Activated naive CD4-positive, alpha-beta T cell treated with anti-CD3 and anti-CD28 coated beads, Interleukin-2, amount 10 ng/mL, durations not matched to agents 7 days and 5 days (primary cell): ENCODE measurements at regions not wholly inside any gene's neighbourhood (a gene's known extent, or its start where the extent isn't known, plus 50 kb on each side); places are given as distances from the start of the nearest gene placed in this dataset.
A peak's percentile ranks its signal among the peaks of the same experiment; 100 is the strongest.

Source experiments
- CTCF ChIA-PET: fragments of 350-600 bp; sonication (Branson Sonifier 250); formaldehyde crosslinking; loops from one replicate; lab custom pipeline; 2021; ENCODE audit warnings: antibody characterized with exemption; lab: Charles Lee
- DNase-seq: peaks from one replicate; pipeline ENCODE4 v3.0.0-alpha.2; 2020
- H3K27ac Mint-ChIP-seq: one replicate; pipeline ENCODE4 v1.8.0; 2021; ENCODE audit warnings: mild to moderate bottlenecking, moderate library complexity, mixed read lengths
- H3K27me3 Mint-ChIP-seq: one replicate; pipeline ENCODE4 v1.8.0; 2021; ENCODE audit warnings: mild to moderate bottlenecking, mixed read lengths
- H3K36me3 Mint-ChIP-seq: one replicate; pipeline ENCODE4 v1.8.0; 2021; ENCODE audit warnings: mixed read lengths
- H3K4me1 Mint-ChIP-seq: one replicate; pipeline ENCODE4 v1.8.0; 2021; ENCODE audit warnings: mixed read lengths
- H3K4me3 Mint-ChIP-seq: one replicate; pipeline ENCODE4 v1.8.0; 2021; ENCODE audit warnings: mild to moderate bottlenecking, moderate library complexity, mixed read lengths
- H3K9me3 Mint-ChIP-seq: one replicate; pipeline ENCODE4 v1.8.0; 2021; ENCODE audit warnings: mixed read lengths

GRCh38 chr21:14697769-14698168 lies 151.7 kb upstream of the SAMSN1 start:
- no peak for DNase-seq
- peaks cover 3% of the 10 kb centered on the region for H3K9me3 Mint-ChIP-seq
- H3K27ac Mint-ChIP-seq = no peak overlapping the region
- H3K27me3 Mint-ChIP-seq = no peaks in the 10 kb centered on the region
- H3K4me3 Mint-ChIP-seq = no peak overlapping the region
- CTCF ChIA-PET = interaction anchor here (1.2 kb wide), 1 partner anchor 10 kb away, joined by 3 read pairs; no protein-coding TSS in a partner anchor
- no peaks in the 10 kb centered on the region for H3K4me1 Mint-ChIP-seq
- no peaks in the 10 kb centered on the region for H3K36me3 Mint-ChIP-seq

GRCh38 chr21:14694817-14695216 lies 148.7 kb upstream of the SAMSN1 start:
- no peak overlapping the region for H3K27ac Mint-ChIP-seq
- no peak overlapping the region for H3K4me3 Mint-ChIP-seq
- CTCF ChIA-PET = no interaction called here
- H3K9me3 Mint-ChIP-seq = peaks cover 4% of the 10 kb centered on the region
- peaks cover 1% of the 10 kb centered on the region for H3K36me3 Mint-ChIP-seq
- no peak for DNase-seq
- peaks cover 9% of the 10 kb centered on the region for H3K4me1 Mint-ChIP-seq
- H3K27me3 Mint-ChIP-seq = no peaks in the 10 kb centered on the region

GRCh38 chr21:14693997-14694396 lies 147.9 kb upstream of the SAMSN1 start:
- DNase-seq = no peak
- no peak overlapping the region for H3K27ac Mint-ChIP-seq
- peaks cover 9% of the 10 kb centered on the region for H3K4me1 Mint-ChIP-seq
- peaks cover 7% of the 10 kb centered on the region for H3K36me3 Mint-ChIP-seq
- no peaks in the 10 kb centered on the region for H3K27me3 Mint-ChIP-seq
- H3K4me3 Mint-ChIP-seq = no peak overlapping the region
- H3K9me3 Mint-ChIP-seq = peaks cover 3% of the 10 kb centered on the region
- CTCF ChIA-PET = interaction anchor here (1.0 kb wide), 1 partner anchor 18 kb away, joined by 3 read pairs; no protein-coding TSS in a partner anchor

DNA sequence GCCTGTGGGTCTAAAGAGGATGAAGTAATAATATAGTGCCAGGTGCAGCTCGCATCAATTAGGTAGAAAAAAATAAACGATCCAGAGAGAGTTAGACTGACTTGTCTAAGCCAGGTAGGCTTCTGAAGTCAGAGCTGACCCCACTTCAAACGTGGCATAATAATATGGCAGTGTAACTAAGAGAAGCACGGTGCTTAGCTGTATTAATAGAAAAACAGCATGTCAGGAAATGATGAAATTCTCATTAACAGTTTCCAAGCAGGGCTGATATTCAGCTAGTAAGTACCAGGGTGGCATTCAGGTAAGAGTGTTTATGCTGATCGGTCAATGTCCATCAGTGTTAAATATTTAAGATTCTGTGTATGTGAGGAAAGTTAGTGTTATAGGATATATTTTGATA lies 145.8 kb upstream of the SAMSN1 start:
- CTCF ChIA-PET = interaction anchor here (0.8 kb wide), 1 partner anchor 167 kb away, joined by 3 read pairs; no protein-coding TSS in a partner anchor
- H3K27me3 Mint-ChIP-seq = no peaks in the 10 kb centered on the region
- no peak overlapping the region for H3K27ac Mint-ChIP-seq
- no peak overlapping the region for H3K4me3 Mint-ChIP-seq
- H3K9me3 Mint-ChIP-seq = peaks cover 3% of the 10 kb centered on the region
- DNase-seq = no peak
- H3K36me3 Mint-ChIP-seq = peaks cover 7% of the 10 kb centered on the region
- H3K4me1 Mint-ChIP-seq = peaks cover 15% of the 10 kb centered on the region

GRCh38 chr21:14690886-14691285 lies 144.8 kb upstream of the SAMSN1 start:
- H3K27ac Mint-ChIP-seq = no peak overlapping the region
- DNase-seq = no peak
- H3K4me3 Mint-ChIP-seq = no peak overlapping the region
- H3K36me3 Mint-ChIP-seq = peaks cover 7% of the 10 kb centered on the region
- H3K9me3 Mint-ChIP-seq = peaks cover 3% of the 10 kb centered on the region
- CTCF ChIA-PET = no interaction called here
- peaks cover 23% of the 10 kb centered on the region for H3K4me1 Mint-ChIP-seq
- no peaks in the 10 kb centered on the region for H3K27me3 Mint-ChIP-seq

DNA sequence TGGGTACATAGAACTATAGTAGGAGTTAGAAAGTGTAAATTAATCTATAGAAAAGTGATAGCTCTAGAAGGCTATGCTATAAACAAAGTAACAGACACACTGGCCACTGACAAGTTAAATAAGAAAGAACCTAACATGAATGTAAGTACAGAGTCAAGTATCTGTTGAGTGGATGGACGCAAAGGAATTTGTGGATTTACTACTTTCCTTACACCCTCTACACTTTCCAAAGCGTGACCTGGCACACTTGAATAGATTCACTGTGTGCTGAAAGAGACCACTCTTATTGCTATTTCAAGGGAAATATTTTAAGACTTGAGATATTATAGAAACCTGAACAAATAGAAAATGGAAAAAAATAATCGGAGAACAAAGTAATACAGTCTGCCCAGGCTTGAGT lies 142.8 kb upstream of the SAMSN1 start:
- H3K27ac Mint-ChIP-seq = no peak overlapping the region
- H3K4me1 Mint-ChIP-seq = peaks cover 36% of the 10 kb centered on the region
- H3K4me3 Mint-ChIP-seq = no peak overlapping the region

DNA sequence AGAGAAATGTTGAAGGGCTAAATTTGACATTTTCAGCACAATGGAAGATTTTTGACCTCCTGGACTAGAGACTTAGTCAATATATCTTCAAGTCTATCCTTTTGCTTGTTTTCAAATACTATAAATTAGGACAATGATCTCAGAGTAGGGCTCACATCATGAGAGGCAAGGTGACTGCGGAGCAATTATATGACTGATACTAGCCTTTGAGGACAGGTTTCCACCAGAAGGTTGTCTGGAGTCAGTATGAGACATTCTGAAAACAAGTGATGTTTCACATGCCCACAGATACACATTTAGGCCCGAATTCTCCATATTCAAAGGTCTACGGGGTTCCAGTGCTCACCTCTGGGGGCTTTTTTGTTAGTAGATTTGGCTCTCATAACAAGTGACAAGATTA lies 142.3 kb upstream of the SAMSN1 start:
- no peak overlapping the region for H3K27ac Mint-ChIP-seq
- peaks cover 37% of the 10 kb centered on the region for H3K4me1 Mint-ChIP-seq
- CTCF ChIA-PET = interaction anchor here (0.6 to 1.4 kb wide), 3 partner anchors 10 to 35 kb away, joined by 3 to 4 read pairs (median 3); no protein-coding TSS in a partner anchor
- H3K36me3 Mint-ChIP-seq = peaks cover 11% of the 10 kb centered on the region
- peaks cover 5% of the 10 kb centered on the region for H3K9me3 Mint-ChIP-seq
- no peaks in the 10 kb centered on the region for H3K27me3 Mint-ChIP-seq
- H3K4me3 Mint-ChIP-seq = no peak overlapping the region
- no peak for DNase-seq

More for the DNA sequence above, 142.8 kb upstream of the SAMSN1 start:
- Mint-ChIP-seq H3K27me3 (no peaks in the 10 kb centered on the region), H3K36me3 (peaks cover 11% of the 10 kb centered on the region), H3K9me3 (peaks cover 5% of the 10 kb centered on the region)
- no peak for DNase-seq
- CTCF ChIA-PET = no interaction called here

DNA sequence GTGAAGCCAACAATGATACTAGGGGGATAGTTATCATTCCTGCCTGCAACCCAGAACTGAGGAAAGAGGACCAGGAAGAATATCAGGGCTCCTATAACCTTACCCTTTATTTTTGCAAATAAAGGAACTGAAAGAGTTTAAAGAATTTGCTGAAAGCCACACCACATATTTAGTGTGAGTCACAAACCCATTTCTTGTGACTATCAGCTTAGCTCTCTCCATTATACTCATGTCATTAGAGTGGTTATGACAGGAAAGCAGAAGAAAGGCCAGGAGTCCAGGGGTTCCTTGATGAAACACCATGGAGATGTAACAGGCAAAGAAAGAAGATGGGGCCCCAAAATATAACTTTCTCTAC lies 141.1 kb upstream of the SAMSN1 start:
- no peaks in the 10 kb centered on the region for H3K27me3 Mint-ChIP-seq
- peaks cover 42% of the 10 kb centered on the region for H3K4me1 Mint-ChIP-seq
- no peak overlapping the region for H3K4me3 Mint-ChIP-seq
- no peak for DNase-seq
- CTCF ChIA-PET = interaction anchor here (1.1 to 1.4 kb wide), 2 partner anchors 11 to 240 kb away, joined by 3 to 4 read pairs; no protein-coding TSS in a partner anchor
- H3K9me3 Mint-ChIP-seq = peaks cover 5% of the 10 kb centered on the region
- H3K27ac Mint-ChIP-seq = no peak overlapping the region
- H3K36me3 Mint-ChIP-seq = peaks cover 11% of the 10 kb centered on the region

DNA sequence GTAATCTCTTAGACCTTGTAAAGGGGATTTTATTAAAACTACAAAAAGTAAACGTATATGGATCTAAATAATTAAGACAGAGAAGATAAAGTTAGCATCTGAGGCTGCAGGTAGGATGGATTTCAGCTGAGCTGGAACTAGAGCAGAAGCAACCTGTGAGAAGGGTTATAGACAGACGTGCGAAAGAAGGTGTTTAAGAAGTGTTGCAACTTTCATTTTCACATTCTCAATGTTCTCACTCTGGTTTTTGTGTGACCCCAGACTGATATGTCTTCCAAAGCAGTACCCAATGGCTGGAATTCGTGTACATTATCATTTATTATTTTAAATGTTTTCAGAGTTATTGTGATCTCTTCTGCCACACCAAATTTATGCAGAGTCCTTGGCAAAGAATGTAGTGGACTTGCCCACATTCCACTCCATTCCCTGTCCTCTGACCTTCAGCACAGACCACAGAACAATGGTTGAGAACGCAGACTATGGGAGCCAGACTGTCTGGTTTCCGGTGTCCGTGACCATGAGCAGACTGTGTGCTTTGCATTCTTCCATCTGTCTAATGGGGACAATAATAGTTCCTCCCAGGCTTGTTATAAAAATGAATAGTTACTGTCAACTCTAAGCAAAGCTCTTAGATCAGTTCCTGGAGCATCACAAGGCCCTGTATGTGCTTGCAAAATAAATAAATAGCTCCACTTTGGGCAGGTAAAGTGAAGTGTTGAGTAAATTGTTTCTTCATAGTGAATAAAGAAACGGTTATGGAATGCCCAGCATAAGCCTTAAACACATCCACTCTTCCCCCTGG lies 140.6 kb upstream of the SAMSN1 start:
- Mint-ChIP-seq H3K27ac (peak overlapping the region; percentile 64), H3K9me3 (peaks cover 5% of the 10 kb centered on the region), H3K4me1 (peaks cover 36% of the 10 kb centered on the region), H3K36me3 (peaks cover 11% of the 10 kb centered on the region), H3K4me3 (peak overlapping the region; percentile 13), H3K27me3 (no peaks in the 10 kb centered on the region)
- CTCF ChIA-PET = interaction anchor here (1.1 to 2.4 kb wide), 2 partner anchors 11 to 240 kb away, joined by 3 to 8 read pairs; no protein-coding TSS in a partner anchor
- DNase-seq = no peak

- Mint-ChIP-seq H3K4me1 (peaks cover 33% of the 10 kb centered on the region), H3K27me3 (no peaks in the 10 kb centered on the region), H3K4me3 (no peak overlapping the region), H3K36me3 (peaks cover 13% of the 10 kb centered on the region), H3K27ac (no peak overlapping the region), H3K9me3 (peaks cover 5% of the 10 kb centered on the region)
- CTCF ChIA-PET = interaction anchor here (2.4 kb wide), 1 partner anchor 10 kb away, joined by 8 read pairs; no protein-coding TSS in a partner anchor
- no peak for DNase-seq
Measured at GRCh38 chr21:14685568-14685967, 139.5 kb upstream of the SAMSN1 start.

DNA sequence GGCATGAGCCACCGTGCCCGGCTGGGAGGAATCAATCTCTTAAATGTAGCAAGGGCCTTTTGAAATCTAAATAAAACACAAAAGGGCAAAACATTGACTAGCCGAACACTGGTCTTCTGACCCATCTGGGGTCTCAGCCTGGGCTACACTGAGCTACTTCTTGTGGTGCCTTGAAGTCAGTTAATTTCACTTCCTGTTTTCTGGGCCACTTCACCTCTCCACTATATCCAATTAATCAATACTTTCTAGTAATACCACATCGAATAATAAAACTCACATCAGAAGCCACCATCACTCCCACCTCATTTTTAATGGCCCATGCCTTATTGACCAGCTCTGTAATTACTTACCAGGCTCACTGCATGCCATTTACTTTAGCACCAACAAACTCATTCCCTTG lies 138.0 kb upstream of the SAMSN1 start:
- H3K27me3 Mint-ChIP-seq = no peaks in the 10 kb centered on the region
- CTCF ChIA-PET = interaction anchor here (0.9 to 2.4 kb wide), 2 partner anchors 8 to 13 kb away, joined by 3 to 8 read pairs; no protein-coding TSS in a partner anchor
- H3K27ac Mint-ChIP-seq = no peak overlapping the region
- peaks cover 33% of the 10 kb centered on the region for H3K4me1 Mint-ChIP-seq
- peaks cover 8% of the 10 kb centered on the region for H3K9me3 Mint-ChIP-seq
- peaks cover 9% of the 10 kb centered on the region for H3K36me3 Mint-ChIP-seq
- H3K4me3 Mint-ChIP-seq = no peak overlapping the region
- no peak for DNase-seq

DNA sequence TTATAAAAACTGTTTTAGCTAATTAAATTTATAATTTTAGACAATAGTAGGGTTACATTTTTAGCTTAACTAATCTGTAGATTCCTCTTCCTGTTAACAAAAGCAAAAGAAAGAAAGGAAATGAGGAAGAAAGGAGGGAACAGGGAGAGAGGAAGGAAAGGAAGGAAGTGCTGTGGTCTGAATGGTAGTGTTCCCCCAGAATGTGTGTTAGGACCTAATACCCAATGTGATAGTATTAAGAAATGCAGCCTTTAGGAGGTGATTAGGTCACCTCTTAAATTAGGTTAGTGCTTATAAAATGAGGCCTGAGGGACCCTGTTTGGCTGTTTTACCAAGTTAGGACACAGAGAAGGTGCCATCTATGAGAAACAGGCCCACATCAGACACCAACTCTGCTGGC lies 136.9 kb upstream of the SAMSN1 start:
- H3K4me3 Mint-ChIP-seq = no peak overlapping the region
- peaks cover 36% of the 10 kb centered on the region for H3K4me1 Mint-ChIP-seq
- no peaks in the 10 kb centered on the region for H3K27me3 Mint-ChIP-seq
- DNase-seq = no peak
- H3K36me3 Mint-ChIP-seq = peaks cover 12% of the 10 kb centered on the region
- CTCF ChIA-PET = no interaction called here
- peak overlapping the region; percentile 55 for H3K27ac Mint-ChIP-seq
- peaks cover 13% of the 10 kb centered on the region for H3K9me3 Mint-ChIP-seq

- peaks cover 41% of the 10 kb centered on the region for H3K4me1 Mint-ChIP-seq
- H3K9me3 Mint-ChIP-seq = peaks cover 17% of the 10 kb centered on the region
- no peak overlapping the region for H3K27ac Mint-ChIP-seq
- no peak for DNase-seq
- peaks cover 26% of the 10 kb centered on the region for H3K36me3 Mint-ChIP-seq
- CTCF ChIA-PET = no interaction called here
- no peaks in the 10 kb centered on the region for H3K27me3 Mint-ChIP-seq
- H3K4me3 Mint-ChIP-seq = no peak overlapping the region
Measured at GRCh38 chr21:14678973-14679574, 133.0 kb upstream of the SAMSN1 start.

DNA sequence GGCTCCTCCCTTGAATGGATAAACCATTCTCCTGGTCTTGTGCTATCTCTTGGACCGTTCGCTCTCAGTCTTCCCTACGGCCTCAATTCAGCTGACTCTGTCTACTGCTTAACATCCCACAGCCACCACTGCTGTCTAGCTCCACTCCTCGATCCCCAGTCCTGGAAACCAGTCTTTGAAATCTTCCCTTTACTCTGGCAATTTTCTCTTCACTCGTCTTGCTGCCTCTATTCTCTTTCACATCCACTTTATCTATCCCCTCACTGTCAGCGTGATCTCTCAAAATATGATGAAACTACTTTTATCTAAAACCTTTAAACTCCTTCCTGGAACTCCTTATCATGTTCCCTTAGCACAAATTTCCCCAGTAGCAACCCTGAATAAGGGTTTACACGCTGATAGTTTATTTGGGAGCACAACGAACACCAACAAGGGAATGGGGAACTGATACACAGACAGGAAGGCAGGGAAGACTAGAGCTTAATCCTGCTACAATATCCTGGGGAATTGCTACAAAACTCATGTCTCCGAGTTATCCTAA lies 131.6 kb upstream of the SAMSN1 start:
- no peak for DNase-seq
- H3K4me1 Mint-ChIP-seq = peaks cover 38% of the 10 kb centered on the region
- H3K9me3 Mint-ChIP-seq = peaks cover 20% of the 10 kb centered on the region
- no peak overlapping the region for H3K4me3 Mint-ChIP-seq
- CTCF ChIA-PET = interaction anchor here (0.6 kb wide), 1 partner anchor 50 kb away, joined by 3 read pairs; no protein-coding TSS in a partner anchor
- H3K36me3 Mint-ChIP-seq = peaks cover 28% of the 10 kb centered on the region
- no peaks in the 10 kb centered on the region for H3K27me3 Mint-ChIP-seq
- peak overlapping the region; percentile 98 for H3K27ac Mint-ChIP-seq
